ENCODE measurements at regions not wholly inside any gene's neighbourhood (a gene's known extent, or its start where the extent isn't known, plus 50 kb on each side); places are given as distances from the start of the nearest gene placed in this dataset.
"Not testable (repeated sequence)": the region's sequence is repeated elsewhere in the genome, so short reads cannot be mapped to it uniquely, and the experiment has no call there.

DNA sequence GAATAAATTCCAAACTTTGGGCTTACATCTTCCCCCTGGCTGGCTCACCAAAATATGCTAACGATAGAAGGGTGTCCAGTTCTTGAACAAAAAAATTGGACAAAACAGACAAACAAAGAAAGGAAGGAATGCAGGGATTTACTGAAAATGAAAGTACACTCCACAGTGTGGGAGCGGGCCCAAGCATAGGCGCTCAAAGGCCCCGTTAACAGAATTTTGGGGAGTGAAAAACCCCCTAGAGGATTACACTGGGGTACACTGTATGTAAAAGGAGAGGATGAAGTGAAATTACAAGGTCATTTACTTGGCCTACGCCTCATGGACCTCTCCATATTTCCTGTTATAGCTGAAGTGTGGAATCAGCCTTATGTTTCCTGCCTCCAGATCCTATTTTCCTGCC is 899.7 kb downstream of the DSC3 start:
- H3K9ac ChIP-seq, result no peak overlapping the region
- H3K4me1 ChIP-seq (ENCODE audit: low read depth, poor library complexity, severe bottlenecking), result no peaks in the 10 kb centered on the region
- no peaks in the 10 kb centered on the region for H3K27me3 ChIP-seq (ENCODE audit: insufficient read depth, low read depth)
- no peak overlapping the region for H2AFZ ChIP-seq (ENCODE audit: low read depth)
- no peak overlapping the region for H3K4me3 ChIP-seq (IDR thresholded peaks at IDR 0.05; ENCODE audit: insufficient read depth, low read depth, low read length)
- TF ChIP-seq, protein P1, sequence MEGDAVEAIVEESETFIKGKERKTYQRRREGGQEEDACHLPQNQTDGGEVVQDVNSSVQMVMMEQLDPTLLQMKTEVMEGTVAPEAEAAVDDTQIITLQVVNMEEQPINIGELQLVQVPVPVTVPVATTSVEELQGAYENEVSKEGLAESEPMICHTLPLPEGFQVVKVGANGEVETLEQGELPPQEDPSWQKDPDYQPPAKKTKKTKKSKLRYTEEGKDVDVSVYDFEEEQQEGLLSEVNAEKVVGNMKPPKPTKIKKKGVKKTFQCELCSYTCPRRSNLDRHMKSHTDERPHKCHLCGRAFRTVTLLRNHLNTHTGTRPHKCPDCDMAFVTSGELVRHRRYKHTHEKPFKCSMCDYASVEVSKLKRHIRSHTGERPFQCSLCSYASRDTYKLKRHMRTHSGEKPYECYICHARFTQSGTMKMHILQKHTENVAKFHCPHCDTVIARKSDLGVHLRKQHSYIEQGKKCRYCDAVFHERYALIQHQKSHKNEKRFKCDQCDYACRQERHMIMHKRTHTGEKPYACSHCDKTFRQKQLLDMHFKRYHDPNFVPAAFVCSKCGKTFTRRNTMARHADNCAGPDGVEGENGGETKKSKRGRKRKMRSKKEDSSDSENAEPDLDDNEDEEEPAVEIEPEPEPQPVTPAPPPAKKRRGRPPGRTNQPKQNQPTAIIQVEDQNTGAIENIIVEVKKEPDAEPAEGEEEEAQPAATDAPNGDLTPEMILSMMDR (conservative IDR thresholded peaks at IDR 0.05; ENCODE audit: low read depth, low read length), result no peak
- no peak overlapping the region for H3K27ac ChIP-seq
- no peaks in the 10 kb centered on the region for H3K36me3 ChIP-seq (ENCODE audit: insufficient read depth)
- H4K20me1 ChIP-seq (ENCODE audit: insufficient read depth), result no peaks in the 10 kb centered on the region
- H3K79me2 ChIP-seq (ENCODE audit: insufficient read depth, low read depth), result no peaks in the 10 kb centered on the region
- no peak overlapping the region for H3K4me2 ChIP-seq

DNA sequence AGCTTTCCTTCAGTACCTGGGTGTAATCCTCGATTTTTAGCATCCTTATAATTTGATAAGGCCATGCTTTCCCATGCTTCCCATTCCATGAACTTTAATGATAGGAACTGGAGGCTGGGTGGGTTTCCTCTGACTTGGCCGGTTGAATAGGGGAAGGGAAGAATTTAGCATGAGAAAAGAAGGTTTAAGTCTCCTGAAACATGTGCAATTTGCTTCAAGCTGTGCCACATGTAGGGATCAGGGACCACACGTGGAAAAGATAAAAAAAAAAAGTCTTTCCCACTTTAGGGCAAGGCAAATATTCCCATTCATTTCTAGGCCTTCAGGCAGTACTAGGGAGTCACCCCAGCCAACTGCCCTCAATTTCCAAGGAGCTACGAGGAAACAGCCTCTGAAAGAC is 900.3 kb downstream of the DSC3 start:
- H3K4me2 ChIP-seq, result no peak overlapping the region
- H3K4me3 ChIP-seq (IDR thresholded peaks at IDR 0.05; ENCODE audit: insufficient read depth, low read depth, low read length), result no peak overlapping the region
- no peaks in the 10 kb centered on the region for H4K20me1 ChIP-seq (ENCODE audit: insufficient read depth)
- TF ChIP-seq, protein P1 (conservative IDR thresholded peaks at IDR 0.05; ENCODE audit: low read depth, low read length), result no peak
- no peak overlapping the region for H3K27ac ChIP-seq
- H3K9ac ChIP-seq, result no peak overlapping the region
- H3K36me3 ChIP-seq (ENCODE audit: insufficient read depth), result no peaks in the 10 kb centered on the region
- no peak overlapping the region for H2AFZ ChIP-seq (ENCODE audit: low read depth)
- H3K79me2 ChIP-seq (ENCODE audit: insufficient read depth, low read depth), result no peaks in the 10 kb centered on the region
- H3K27me3 ChIP-seq (ENCODE audit: insufficient read depth, low read depth), result no peaks in the 10 kb centered on the region
- no peaks in the 10 kb centered on the region for H3K4me1 ChIP-seq (ENCODE audit: low read depth, poor library complexity, severe bottlenecking)

DNA sequence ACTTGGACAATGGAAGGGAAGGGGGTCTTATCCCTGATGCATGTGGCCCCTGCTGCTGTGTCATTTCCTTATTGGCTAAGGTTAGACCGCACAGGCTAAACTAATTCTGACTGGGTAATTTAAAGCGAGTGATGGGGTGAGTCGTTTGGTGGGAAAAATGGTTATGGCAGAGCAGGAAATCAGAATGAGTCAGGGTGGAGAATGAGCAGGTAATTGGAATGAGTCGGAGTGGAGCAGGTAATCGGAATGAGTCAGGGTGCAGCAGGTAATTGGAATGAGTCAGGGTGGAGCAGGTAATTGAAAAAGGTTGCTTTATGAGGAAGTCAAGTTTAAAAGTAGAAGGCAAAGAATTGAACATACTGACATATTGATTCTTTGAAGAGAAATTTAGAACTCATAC is 901.0 kb downstream of the DSC3 start:
- not testable (repeated sequence) for H3K9ac ChIP-seq; H4K20me1 ChIP-seq (ENCODE audit: insufficient read depth); H3K4me1 ChIP-seq (ENCODE audit: low read depth, poor library complexity, severe bottlenecking); H3K79me2 ChIP-seq (ENCODE audit: insufficient read depth, low read depth); H3K27me3 ChIP-seq (ENCODE audit: insufficient read depth, low read depth); H3K27ac ChIP-seq; H3K4me3 ChIP-seq (IDR thresholded peaks at IDR 0.05; ENCODE audit: insufficient read depth, low read depth, low read length); H3K36me3 ChIP-seq (ENCODE audit: insufficient read depth); H2AFZ ChIP-seq (ENCODE audit: low read depth); H3K4me2 ChIP-seq

DNA sequence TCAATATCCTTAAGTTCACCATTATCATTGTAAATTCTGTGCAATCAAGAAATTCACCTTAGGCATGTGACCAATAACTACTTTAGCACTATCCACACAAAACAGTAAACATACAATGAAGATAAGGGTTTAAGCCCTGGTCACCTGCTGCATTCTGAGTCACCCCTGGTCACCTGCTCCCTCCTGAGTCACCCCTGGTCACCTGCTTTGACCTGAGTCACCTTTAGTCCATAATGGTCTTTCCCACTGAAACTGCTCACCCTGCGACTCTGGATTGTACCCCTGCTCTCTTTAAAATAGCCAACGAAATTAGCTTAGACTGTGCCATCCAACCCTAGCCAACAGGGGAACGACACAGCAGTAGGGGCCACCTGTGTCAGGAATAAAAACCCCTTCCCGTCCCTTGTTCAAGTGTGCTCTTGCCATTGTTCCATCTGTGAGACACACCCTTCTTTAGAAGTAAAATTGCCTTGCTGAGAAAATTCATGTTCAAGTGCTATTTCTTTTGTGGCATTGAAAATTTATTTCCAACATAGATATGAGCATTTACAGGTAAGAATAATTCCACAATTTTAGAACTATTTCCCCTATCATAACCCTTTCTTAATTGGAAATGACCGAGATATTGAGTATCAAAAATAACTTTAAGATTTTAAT is 902.8 kb downstream of the DSC3 start:
- Histone ChIP-seq H3K36me3 (ENCODE audit: insufficient read depth) (no peaks in the 10 kb centered on the region), H3K79me2 (ENCODE audit: insufficient read depth, low read depth) (no peaks in the 10 kb centered on the region), H3K4me2 (no peak overlapping the region), H4K20me1 (ENCODE audit: insufficient read depth) (no peaks in the 10 kb centered on the region), H3K4me1 (ENCODE audit: low read depth, poor library complexity, severe bottlenecking) (no peaks in the 10 kb centered on the region), H3K27ac (no peak overlapping the region), H3K27me3 (ENCODE audit: insufficient read depth, low read depth) (no peaks in the 10 kb centered on the region), H3K9ac (no peak overlapping the region), H2AFZ (ENCODE audit: low read depth) (no peak overlapping the region), H3K4me3 (IDR thresholded peaks at IDR 0.05; ENCODE audit: insufficient read depth, low read depth, low read length) (no peak overlapping the region)
- TF ChIP-seq, protein P1 (conservative IDR thresholded peaks at IDR 0.05; ENCODE audit: low read depth, low read length), result no peak

DNA sequence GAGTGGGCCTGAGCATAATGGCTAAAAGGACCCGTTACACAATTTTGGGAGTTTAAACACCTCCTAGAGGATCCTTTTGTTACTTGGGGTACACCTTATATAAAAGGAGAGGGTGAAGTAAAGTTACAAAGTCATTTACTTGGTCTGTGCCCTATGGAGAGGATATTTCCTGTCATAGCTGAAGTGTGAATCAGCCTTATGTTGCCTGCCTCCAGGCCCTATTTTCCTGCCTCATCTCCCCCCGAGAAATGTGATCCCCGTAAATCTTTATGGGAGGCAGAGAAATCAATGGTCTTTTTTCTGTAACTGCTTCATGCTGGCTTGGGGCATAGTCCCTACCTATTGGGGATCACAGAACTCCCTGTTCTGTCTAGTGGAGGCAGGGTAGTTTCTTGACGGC is 906.6 kb downstream of the DSC3 start:
- H3K27ac ChIP-seq, result no peak overlapping the region
- H2AFZ ChIP-seq (ENCODE audit: low read depth), result no peak overlapping the region
- H3K27me3 ChIP-seq (ENCODE audit: insufficient read depth, low read depth), result no peaks in the 10 kb centered on the region
- H3K79me2 ChIP-seq (ENCODE audit: insufficient read depth, low read depth), result no peaks in the 10 kb centered on the region
- no peak overlapping the region for H3K4me2 ChIP-seq
- H3K4me1 ChIP-seq (ENCODE audit: low read depth, poor library complexity, severe bottlenecking), result no peaks in the 10 kb centered on the region
- H3K36me3 ChIP-seq (ENCODE audit: insufficient read depth), result no peaks in the 10 kb centered on the region
- no peak overlapping the region for H3K9ac ChIP-seq
- no peaks in the 10 kb centered on the region for H4K20me1 ChIP-seq (ENCODE audit: insufficient read depth)
- H3K4me3 ChIP-seq (IDR thresholded peaks at IDR 0.05; ENCODE audit: insufficient read depth, low read depth, low read length), result no peak overlapping the region
- TF ChIP-seq, protein P1 (conservative IDR thresholded peaks at IDR 0.05; ENCODE audit: low read depth, low read length), result no peak
